Common myeloid progenitor, CD34-positive (primary cell): ENCODE measurements at regions not wholly inside any gene's neighbourhood (a gene's known extent, or its start where the extent isn't known, plus 50 kb on each side); places are given as distances from the start of the nearest gene placed in this dataset.

ENCODE experiments used
- CTCF ChIA-PET: fragments of 350-600 bp; sonication (Branson Sonifier 250); formaldehyde crosslinking; loops from one replicate; lab custom pipeline; 2021; ENCODE audit warnings: antibody characterized with exemption; lab: Charles Lee
- POLR2A ChIA-PET: fragments of 350-600 bp; sonication (Branson Sonifier 250); formaldehyde crosslinking; loops from one replicate; lab custom pipeline; 2021; ENCODE audit warnings: antibody characterized with exemption; lab: Charles Lee
- DNase-seq, 3 donors: peaks; one replicate each; pipeline versions ENCODE4 v3.0.0 to v3.0.0-alpha.2; 2013
- H3K27ac ChIP-seq, 2 experiments: 1 replicate in 1 of 2; 2 replicates in 1 of 2; pipeline ENCODE4 v1.7.0; 2013; ENCODE audit warnings: inconsistent platforms in 2 of 2, low read length in 2 of 2, mild to moderate bottlenecking in 2 of 2, low read depth in 1 of 2, moderate library complexity in 1 of 2; ENCODE audit not compliant: severe bottlenecking in 2 of 2, insufficient read depth in 1 of 2, poor library complexity in 1 of 2
- H3K27me3 ChIP-seq, 5 experiments: replicated peaks in 2 of 5; 1 replicate in 3 of 5; 2 replicates in 2 of 5; pipeline versions ENCODE4 v1.6.1 to v1.7.0; 2013; ENCODE audit warnings: low read length in 4 of 5, mild to moderate bottlenecking in 2 of 5, moderate library complexity in 2 of 5, inconsistent platforms in 1 of 5; ENCODE audit not compliant: insufficient read depth in 5 of 5, control insufficient read depth in 4 of 5
- H3K36me3 ChIP-seq, 4 experiments: 1 replicate in 2 of 4; 2 replicates in 2 of 4; pipeline versions ENCODE4 v1.6.1 to v1.7.0; 2013; ENCODE audit warnings: low read length in 3 of 4, control low read depth in 1 of 4, mild to moderate bottlenecking in 1 of 4; ENCODE audit not compliant: control insufficient read depth in 4 of 4, insufficient read depth in 4 of 4
- H3K4me1 ChIP-seq, 4 experiments: 1 replicate in 3 of 4; 2 replicates in 1 of 4; pipeline versions ENCODE4 v1.6.1 to v1.7.1; 2013; ENCODE audit warnings: low read length in 3 of 4, mild to moderate bottlenecking in 3 of 4, control low read depth in 1 of 4, inconsistent platforms in 1 of 4, moderate library complexity in 1 of 4; ENCODE audit not compliant: control insufficient read depth in 4 of 4, insufficient read depth in 4 of 4; ENCODE audit errors: control extremely low read depth in 1 of 4
- H3K4me3 ChIP-seq, 7 experiments: 1 replicate in 4 of 7; 2 replicates in 3 of 7; pipeline versions ENCODE4 v1.5.1 to v1.7.0; 2013; ENCODE audit warnings: mild to moderate bottlenecking in 7 of 7, low read length in 6 of 7, moderate library complexity in 6 of 7, inconsistent platforms in 2 of 7, low read depth in 2 of 7, control low read depth in 1 of 7; ENCODE audit not compliant: insufficient read depth in 4 of 7, control insufficient read depth in 1 of 7; ENCODE audit errors: extremely low read depth in 1 of 7
- H3K9me3 ChIP-seq, 5 experiments: 1 replicate in 4 of 5; 2 replicates in 1 of 5; pipeline versions ENCODE4 v1.6.1 to v1.7.1; 2013; ENCODE audit warnings: low read length in 4 of 5, mild to moderate bottlenecking in 2 of 5, inconsistent platforms in 1 of 5, low read depth in 1 of 5, moderate library complexity in 1 of 5; ENCODE audit not compliant: control insufficient read depth in 4 of 5, insufficient read depth in 2 of 5; ENCODE audit errors: control extremely low read depth in 1 of 5
- WGBS: methylation state at CpG from one replicate; pipeline ENCODE4 v1.1.5; 2013; ENCODE audit not compliant: insufficient coverage; 5-methylcytosine and 5-hydroxymethylcytosine counted together

- CTCF ChIA-PET: no interaction called here
- WGBS: no CpG with 5 or more reads among the region's 1 CpG
- no peaks in the 10 kb centered on the region for H3K4me1 ChIP-seq
- POLR2A ChIA-PET: no interaction called here
- H3K27me3 ChIP-seq: peaks cover 0 to 2% (median 0%) of the 10 kb centered on the region in 5 experiments
- DNase-seq: no peak
- H3K36me3 ChIP-seq: no peaks in the 10 kb centered on the region
- H3K4me3 ChIP-seq: no peak overlapping the region
- H3K9me3 ChIP-seq: no peaks in the 10 kb centered on the region
- no peak overlapping the region for H3K27ac ChIP-seq
These were observed 79.6 kb upstream of the MYCN start for GRCh38 chr2:15860760-15861159.

- no peaks in the 10 kb centered on the region for H3K4me1 ChIP-seq
- no peaks in the 10 kb centered on the region for H3K9me3 ChIP-seq
- peaks cover 0 to 2% (median 0%) of the 10 kb centered on the region in 5 experiments for H3K27me3 ChIP-seq
- H3K27ac ChIP-seq: no peak overlapping the region
- POLR2A ChIA-PET: no interaction called here
- DNase-seq: no peak
- no peak overlapping the region for H3K4me3 ChIP-seq
- CTCF ChIA-PET: no interaction called here
- H3K36me3 ChIP-seq: no peaks in the 10 kb centered on the region
- WGBS: 92% methylated on average over 2 of the region's 6 CpGs
These were observed 79.1 kb upstream of the MYCN start for GRCh38 chr2:15861172-15861822.

- Histone ChIP-seq H3K27ac (no peak overlapping the region), H3K4me1 (no peaks in the 10 kb centered on the region), H3K36me3 (no peaks in the 10 kb centered on the region), H3K27me3 (peaks cover 0 to 2% (median 0%) of the 10 kb centered on the region in 5 experiments), H3K4me3 (no peak overlapping the region), H3K9me3 (no peaks in the 10 kb centered on the region)
- POLR2A ChIA-PET: no interaction called here
- no peak for DNase-seq
- no CpG with 5 or more reads among the region's 1 CpG for WGBS
- CTCF ChIA-PET: no interaction called here
These were observed 78.5 kb upstream of the MYCN start for GRCh38 chr2:15861898-15862297.

- ChIA-PET POLR2A (no interaction called here), CTCF (interaction anchor here (0.7 kb wide), 1 partner anchor 8 kb away, joined by 3 read pairs; no protein-coding TSS in a partner anchor)
- no peak overlapping the region for H3K4me3 ChIP-seq
- H3K9me3 ChIP-seq: peaks cover 0 to 2% (median 0%) of the 10 kb centered on the region in 5 experiments
- WGBS: no CpG with 5 or more reads among the region's 2 CpGs
- H3K4me1 ChIP-seq: no peaks in the 10 kb centered on the region
- no peaks in the 10 kb centered on the region for H3K36me3 ChIP-seq
- H3K27me3 ChIP-seq: peaks cover 0 to under 1% (median 0%) of the 10 kb centered on the region in 5 experiments
- H3K27ac ChIP-seq: no peak overlapping the region
- DNase-seq: no peak
These were observed 77.3 kb upstream of the MYCN start for GRCh38 chr2:15863089-15863488.

GRCh38 chr2:15863494-15864175 is 76.7 kb upstream of the MYCN start:
- Histone ChIP-seq H3K4me1 (no peaks in the 10 kb centered on the region), H3K4me3 (no peak overlapping the region), H3K27ac (no peak overlapping the region), H3K9me3 (peaks cover 0 to 2% (median 0%) of the 10 kb centered on the region in 5 experiments), H3K27me3 (no peaks in the 10 kb centered on the region), H3K36me3 (no peaks in the 10 kb centered on the region)
- WGBS: 100% methylated on average over 1 of the region's 5 CpGs
- no peak for DNase-seq
- ChIA-PET POLR2A (no interaction called here), CTCF (interaction anchor here (0.7 kb wide), 1 partner anchor 7 kb away, joined by 3 read pairs; no protein-coding TSS in a partner anchor)

- H3K36me3 ChIP-seq: no peaks in the 10 kb centered on the region
- no peak overlapping the region for H3K4me3 ChIP-seq
- H3K9me3 ChIP-seq: peaks cover 0 to 2% (median 0%) of the 10 kb centered on the region in 5 experiments
- no peak for DNase-seq
- POLR2A ChIA-PET: no interaction called here
- H3K4me1 ChIP-seq: no peaks in the 10 kb centered on the region
- WGBS: no CpG with 5 or more reads among the region's 3 CpGs
- H3K27me3 ChIP-seq: no peaks in the 10 kb centered on the region
- CTCF ChIA-PET: no interaction called here
- no peak overlapping the region for H3K27ac ChIP-seq
These were observed 76.1 kb upstream of the MYCN start for GRCh38 chr2:15864176-15864769.

- Histone ChIP-seq H3K27me3 (no peaks in the 10 kb centered on the region), H3K27ac (no peak overlapping the region), H3K4me1 (no peaks in the 10 kb centered on the region), H3K9me3 (peaks cover 0 to 3% (median 2%) of the 10 kb centered on the region in 5 experiments), H3K4me3 (no peak overlapping the region), H3K36me3 (no peaks in the 10 kb centered on the region)
- DNase-seq: no peak
- ChIA-PET CTCF (interaction anchor here (0.9 kb wide), 1 partner anchor 23 kb away, joined by 3 read pairs; no protein-coding TSS in a partner anchor), POLR2A (no interaction called here)
- WGBS: no CpG with 5 or more reads among the region's 1 CpG
These were observed 74.4 kb upstream of the MYCN start for GRCh38 chr2:15865923-15866322.
